ENCODE measurements at regions not wholly inside any gene's neighbourhood (a gene's known extent, or its start where the extent isn't known, plus 50 kb on each side); places are given as distances from the start of the nearest gene placed in this dataset.

GRCh38 chr1:163924041-163924440, 602.3 kb downstream of the NUF2 start:
- Histone ChIP-seq H3F3A (ENCODE audit: insufficient read depth, low read length, poor library complexity, severe bottlenecking) (no peaks in the 10 kb centered on the region), H3K36me3 (ENCODE audit: insufficient read depth, low read length) (no peaks in the 10 kb centered on the region), H3K79me2 (replicated peaks; ENCODE audit: insufficient read depth, low read length) (no peaks in the 10 kb centered on the region), H3K27me3 (ENCODE audit: insufficient read depth, low read depth, low read length) (no peaks in the 10 kb centered on the region), H3K9me3 (ENCODE audit: low read length) (no peaks in the 10 kb centered on the region), H3K27ac (ENCODE audit: low read length) (no peak overlapping the region), H3K4me3 (ENCODE audit: low read length) (no peak overlapping the region), H4K20me1 (ENCODE audit: insufficient read depth) (no peaks in the 10 kb centered on the region), H2AFZ (ENCODE audit: low read depth, low read length) (no peak overlapping the region), H3K4me2 (ENCODE audit: low read length) (no peak overlapping the region), H3K9ac (ENCODE audit: low read length) (no peak overlapping the region), H3K9me2 (ENCODE audit: insufficient read depth, low read length) (no peaks in the 10 kb centered on the region)
- TF ChIP-seq TAF1 (IDR thresholded peaks at IDR 0.05; ENCODE audit: low read depth) (no peak), SMC3 (conservative IDR thresholded peaks at IDR 0.05; ENCODE audit: poor library complexity) (no peak), EP300 (conservative IDR thresholded peaks at IDR 0.05; ENCODE audit: poor library complexity, severe bottlenecking) (no peak), MXI1 (conservative IDR thresholded peaks at IDR 0.05; ENCODE audit: poor library complexity, severe bottlenecking) (no peak), REST (IDR thresholded peaks at IDR 0.05; ENCODE audit: borderline replicate concordance) (no peak), RAD21 (conservative IDR thresholded peaks at IDR 0.05) (no peak), POLR2AphosphoS5 (IDR thresholded peaks at IDR 0.05) (no peak), EZH2 (IDR thresholded peaks at IDR 0.05; ENCODE audit: borderline replicate concordance, insufficient read depth, low read length, poor library complexity, severe bottlenecking) (no peak)
- TF ChIP-seq, protein P1, sequence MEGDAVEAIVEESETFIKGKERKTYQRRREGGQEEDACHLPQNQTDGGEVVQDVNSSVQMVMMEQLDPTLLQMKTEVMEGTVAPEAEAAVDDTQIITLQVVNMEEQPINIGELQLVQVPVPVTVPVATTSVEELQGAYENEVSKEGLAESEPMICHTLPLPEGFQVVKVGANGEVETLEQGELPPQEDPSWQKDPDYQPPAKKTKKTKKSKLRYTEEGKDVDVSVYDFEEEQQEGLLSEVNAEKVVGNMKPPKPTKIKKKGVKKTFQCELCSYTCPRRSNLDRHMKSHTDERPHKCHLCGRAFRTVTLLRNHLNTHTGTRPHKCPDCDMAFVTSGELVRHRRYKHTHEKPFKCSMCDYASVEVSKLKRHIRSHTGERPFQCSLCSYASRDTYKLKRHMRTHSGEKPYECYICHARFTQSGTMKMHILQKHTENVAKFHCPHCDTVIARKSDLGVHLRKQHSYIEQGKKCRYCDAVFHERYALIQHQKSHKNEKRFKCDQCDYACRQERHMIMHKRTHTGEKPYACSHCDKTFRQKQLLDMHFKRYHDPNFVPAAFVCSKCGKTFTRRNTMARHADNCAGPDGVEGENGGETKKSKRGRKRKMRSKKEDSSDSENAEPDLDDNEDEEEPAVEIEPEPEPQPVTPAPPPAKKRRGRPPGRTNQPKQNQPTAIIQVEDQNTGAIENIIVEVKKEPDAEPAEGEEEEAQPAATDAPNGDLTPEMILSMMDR (IDR thresholded peaks at IDR 0.05; ENCODE audit: poor library complexity, severe bottlenecking) = no peak

DNA sequence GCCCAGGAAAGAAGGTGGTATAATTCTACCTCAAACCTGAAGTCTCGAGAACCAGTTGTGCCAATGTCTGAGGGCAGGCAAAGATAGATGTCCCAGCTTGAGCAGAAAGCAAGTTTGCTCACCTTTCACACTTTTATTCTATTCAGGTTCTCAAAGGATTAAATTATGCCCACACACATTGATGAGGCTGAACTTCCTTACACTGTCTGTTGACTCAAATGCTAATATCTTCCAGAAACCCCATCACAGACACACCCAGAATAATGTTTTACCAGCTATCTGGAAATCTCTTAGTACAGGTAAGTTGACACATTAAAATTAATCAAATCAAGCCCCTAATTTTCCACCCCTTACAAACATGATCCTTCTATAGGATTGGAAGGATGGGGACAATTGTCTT, 605.7 kb downstream of the NUF2 start:
- Histone ChIP-seq H2AFZ (ENCODE audit: low read depth, low read length) (no peak overlapping the region), H3K9me3 (ENCODE audit: low read length) (no peaks in the 10 kb centered on the region), H3K79me2 (replicated peaks; ENCODE audit: insufficient read depth, low read length) (no peaks in the 10 kb centered on the region), H3K36me3 (ENCODE audit: insufficient read depth, low read length) (no peaks in the 10 kb centered on the region), H3K4me2 (ENCODE audit: low read length) (no peak overlapping the region), H3K27ac (ENCODE audit: low read length) (no peak overlapping the region), H3K27me3 (ENCODE audit: insufficient read depth, low read depth, low read length) (no peaks in the 10 kb centered on the region), H3F3A (ENCODE audit: insufficient read depth, low read length, poor library complexity, severe bottlenecking) (no peaks in the 10 kb centered on the region), H3K9me2 (ENCODE audit: insufficient read depth, low read length) (no peaks in the 10 kb centered on the region), H4K20me1 (ENCODE audit: insufficient read depth) (no peaks in the 10 kb centered on the region), H3K9ac (ENCODE audit: low read length) (no peak overlapping the region), H3K4me3 (ENCODE audit: low read length) (no peak overlapping the region)
- no peak for TF ChIP-seq RAD21 (conservative IDR thresholded peaks at IDR 0.05)
- no peak for TF ChIP-seq TAF1 (IDR thresholded peaks at IDR 0.05; ENCODE audit: low read depth)
- TF ChIP-seq EP300 (conservative IDR thresholded peaks at IDR 0.05; ENCODE audit: poor library complexity, severe bottlenecking) = no peak
- TF ChIP-seq SMC3 (conservative IDR thresholded peaks at IDR 0.05; ENCODE audit: poor library complexity) = no peak

- no peaks in the 10 kb centered on the region for H3F3A ChIP-seq (ENCODE audit: insufficient read depth, low read length, poor library complexity, severe bottlenecking)
- TF ChIP-seq SMC3 (conservative IDR thresholded peaks at IDR 0.05; ENCODE audit: poor library complexity) (no peak), TAF1 (IDR thresholded peaks at IDR 0.05; ENCODE audit: low read depth) (no peak), POLR2AphosphoS5 (IDR thresholded peaks at IDR 0.05) (no peak), EP300 (conservative IDR thresholded peaks at IDR 0.05; ENCODE audit: poor library complexity, severe bottlenecking) (no peak), RAD21 (conservative IDR thresholded peaks at IDR 0.05) (no peak), REST (IDR thresholded peaks at IDR 0.05; ENCODE audit: borderline replicate concordance) (no peak), EZH2 (IDR thresholded peaks at IDR 0.05; ENCODE audit: borderline replicate concordance, insufficient read depth, low read length, poor library complexity, severe bottlenecking) (no peak)
- TF ChIP-seq, protein P1 (IDR thresholded peaks at IDR 0.05; ENCODE audit: poor library complexity, severe bottlenecking) = no peak
- no peaks in the 10 kb centered on the region for H3K9me2 ChIP-seq (ENCODE audit: insufficient read depth, low read length)
- no peak overlapping the region for H3K27ac ChIP-seq (ENCODE audit: low read length)
- H4K20me1 ChIP-seq (ENCODE audit: insufficient read depth) = no peaks in the 10 kb centered on the region
- H3K27me3 ChIP-seq (ENCODE audit: insufficient read depth, low read depth, low read length) = no peaks in the 10 kb centered on the region
- no peak overlapping the region for H2AFZ ChIP-seq (ENCODE audit: low read depth, low read length)
- no peak overlapping the region for H3K4me2 ChIP-seq (ENCODE audit: low read length)
- H3K79me2 ChIP-seq (replicated peaks; ENCODE audit: insufficient read depth, low read length) = no peaks in the 10 kb centered on the region
- H3K9me3 ChIP-seq (ENCODE audit: low read length) = no peaks in the 10 kb centered on the region
- no peak overlapping the region for H3K9ac ChIP-seq (ENCODE audit: low read length)
- H3K4me3 ChIP-seq (ENCODE audit: low read length) = no peak overlapping the region
- no peaks in the 10 kb centered on the region for H3K36me3 ChIP-seq (ENCODE audit: insufficient read depth, low read length)
These were observed 606.3 kb downstream of the NUF2 start for GRCh38 chr1:163928069-163928468.

Data from neural cell (in vitro differentiated cells).